GM18909 (cell line): ENCODE measurements at regions not wholly inside any gene's neighbourhood (a gene's known extent, or its start where the extent isn't known, plus 50 kb on each side); places are given as distances from the start of the nearest gene placed in this dataset.
"Not testable (repeated sequence)": the region's sequence is repeated elsewhere in the genome, so short reads cannot be mapped to it uniquely, and the experiment has no call there.

ENCODE experiments used
- ATAC-seq: cut with Tn5 transposase; IDR thresholded peaks from one replicate; pipeline ENCODE4 v1.9.1; 2021; ENCODE audit warnings: mild to moderate bottlenecking; ENCODE audit not compliant: unreplicated experiment, poor library complexity

DNA sequence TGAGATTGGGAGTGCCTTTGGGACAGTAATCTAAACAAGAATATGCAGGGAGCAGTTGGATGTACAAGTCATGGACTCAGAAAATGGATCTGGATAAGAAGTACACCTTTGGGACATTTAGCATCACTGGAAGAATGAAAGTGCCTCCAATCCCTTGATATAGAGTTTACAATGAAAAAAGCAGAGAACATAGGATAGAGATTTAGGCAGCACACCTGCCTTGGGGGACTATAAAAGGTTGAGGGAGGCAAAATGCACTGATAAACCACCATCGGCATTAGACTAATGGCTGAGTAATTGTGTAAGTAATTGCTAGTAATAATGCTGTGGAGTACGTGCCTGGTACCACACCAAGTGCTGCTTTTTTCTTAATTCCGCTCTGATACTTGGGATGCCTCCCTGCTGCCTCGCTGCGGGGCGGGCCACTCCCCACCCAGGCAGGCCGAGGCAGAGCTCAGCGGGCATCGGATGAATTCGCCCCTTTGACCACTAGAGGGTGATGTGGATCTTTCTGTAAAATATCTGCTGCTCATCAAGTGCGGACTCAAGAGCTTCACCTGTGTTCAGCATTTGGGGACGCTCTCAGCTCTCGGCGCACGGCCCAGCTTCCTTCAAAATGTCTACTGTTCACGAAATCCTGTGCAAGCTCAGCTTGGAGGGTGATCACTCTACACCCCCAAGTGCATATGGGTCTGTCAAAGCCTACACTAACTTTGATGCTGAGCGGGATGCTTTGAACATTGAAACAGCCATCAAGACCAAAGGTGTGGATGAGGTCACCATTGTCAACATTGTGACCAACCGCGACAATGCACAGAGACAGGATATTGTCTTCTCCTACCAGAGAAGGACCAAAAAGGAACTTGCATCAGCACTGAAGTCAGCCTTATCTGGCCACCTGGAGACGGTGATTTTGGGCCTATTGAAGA lies 99.9 kb downstream of the ANKRD18B start:
- ATAC-seq: peak; percentile 85

DNA sequence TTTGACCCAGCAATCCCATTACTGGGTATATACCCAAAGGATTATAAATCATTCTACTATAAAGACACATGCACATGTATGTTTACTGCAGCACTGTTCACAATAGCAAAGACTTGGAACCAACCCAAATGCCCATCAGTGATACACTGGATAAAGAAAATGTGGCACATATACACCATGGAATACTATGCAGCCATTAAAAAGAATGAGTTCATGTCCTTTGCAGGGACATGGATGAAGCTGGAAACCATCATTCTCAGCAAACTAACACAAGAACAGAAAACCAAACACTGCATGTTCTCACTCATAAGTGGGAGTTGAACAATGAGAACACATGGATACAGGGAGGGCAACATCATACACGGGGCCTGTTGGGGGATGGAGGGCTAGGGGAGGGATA lies 104.3 kb downstream of the ANKRD18B start:
- ATAC-seq: not testable (repeated sequence)

GRCh38 chr9:33628865-33629410 lies 104.9 kb downstream of the ANKRD18B start:
- ATAC-seq: no peak

DNA sequence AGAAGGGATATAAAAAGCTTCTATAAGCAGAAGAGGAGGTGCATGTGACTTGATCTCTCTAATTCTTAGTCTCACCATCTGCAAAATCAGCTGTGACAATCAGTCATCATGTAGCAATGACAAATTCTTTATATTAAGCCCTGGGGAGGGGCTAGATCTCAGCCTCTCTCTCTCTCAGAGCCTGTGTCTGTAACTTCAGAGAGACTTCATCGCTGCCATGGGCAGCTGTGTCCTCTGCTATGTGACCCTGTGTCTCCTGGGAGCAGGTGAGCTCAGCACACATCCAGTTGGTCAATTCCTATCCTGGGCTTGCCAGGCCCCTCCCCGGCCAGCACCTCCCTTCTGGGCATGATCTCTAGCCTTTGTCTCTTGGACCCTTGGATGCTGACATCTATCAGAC lies 109.6 kb downstream of the ANKRD18B start:
- no peak for ATAC-seq

- no peak for ATAC-seq
Observed at GRCh38 chr9:33637881-33638280, 113.8 kb downstream of the ANKRD18B start.

DNA sequence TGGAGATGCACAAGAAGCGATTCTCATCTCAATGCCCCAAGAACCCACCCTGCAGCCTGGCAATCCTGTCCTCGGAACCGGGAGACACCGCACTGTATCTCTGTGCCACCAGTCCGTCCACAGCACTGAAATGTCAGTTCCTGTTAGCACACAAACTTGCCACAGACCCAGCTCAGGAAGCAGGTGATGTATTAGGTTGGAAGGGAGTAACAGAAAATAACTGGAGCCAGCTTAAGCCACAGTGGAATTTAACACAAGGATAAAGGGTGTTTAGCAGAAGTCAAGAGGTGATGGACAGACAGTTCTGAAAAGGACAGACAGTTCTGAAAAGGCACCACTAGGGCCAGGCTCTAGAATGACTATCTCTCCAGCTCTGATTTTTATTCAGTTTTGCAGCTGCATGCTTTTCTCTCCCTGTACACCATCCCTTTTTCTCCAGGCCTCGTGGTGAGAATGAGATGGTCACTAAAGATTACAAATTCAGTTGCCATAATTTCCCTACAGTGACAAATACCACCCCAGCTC lies 114.4 kb downstream of the ANKRD18B start:
- no peak for ATAC-seq

DNA sequence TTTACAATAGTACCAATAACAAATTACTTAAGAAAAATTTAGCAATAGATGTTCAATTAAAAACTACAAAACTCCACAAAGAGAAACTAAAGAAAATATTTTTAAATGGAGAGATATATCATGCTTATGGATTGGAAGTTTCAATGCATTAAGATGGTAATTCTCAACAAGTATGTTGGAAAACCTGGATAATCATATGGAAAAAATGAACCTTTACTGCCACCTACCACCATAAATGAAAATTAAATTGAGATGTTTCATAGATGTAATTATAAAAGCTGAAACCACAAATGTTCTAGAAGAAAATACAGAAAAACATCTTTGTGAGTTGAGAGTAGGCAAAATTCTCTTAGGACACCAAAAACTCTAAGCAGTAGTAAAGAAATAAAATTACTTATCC lies 121.7 kb downstream of the ANKRD18B start:
- no peak for ATAC-seq

- no peak for ATAC-seq
Observed at GRCh38 chr9:33649463-33649862, 125.4 kb downstream of the ANKRD18B start.

DNA sequence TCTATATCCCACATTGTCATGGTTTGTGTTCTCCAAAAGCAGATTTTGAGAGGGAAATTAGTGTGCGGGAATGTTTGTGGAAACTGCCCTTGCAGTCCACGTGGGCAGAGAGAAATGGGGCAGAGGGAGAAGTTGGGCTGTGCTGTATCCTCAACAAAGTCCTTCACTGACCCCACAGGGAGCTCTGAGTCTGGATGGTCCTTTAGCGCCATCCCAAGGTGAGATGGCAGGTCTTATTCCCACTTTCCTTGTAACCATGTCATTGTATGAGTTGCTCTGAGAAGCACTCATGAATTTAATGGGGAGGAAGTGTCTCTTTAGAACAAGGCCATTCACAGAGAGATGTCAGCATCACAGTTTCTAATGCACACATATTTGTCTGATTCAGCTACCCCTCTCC lies 127.1 kb downstream of the ANKRD18B start:
- no peak for ATAC-seq

DNA sequence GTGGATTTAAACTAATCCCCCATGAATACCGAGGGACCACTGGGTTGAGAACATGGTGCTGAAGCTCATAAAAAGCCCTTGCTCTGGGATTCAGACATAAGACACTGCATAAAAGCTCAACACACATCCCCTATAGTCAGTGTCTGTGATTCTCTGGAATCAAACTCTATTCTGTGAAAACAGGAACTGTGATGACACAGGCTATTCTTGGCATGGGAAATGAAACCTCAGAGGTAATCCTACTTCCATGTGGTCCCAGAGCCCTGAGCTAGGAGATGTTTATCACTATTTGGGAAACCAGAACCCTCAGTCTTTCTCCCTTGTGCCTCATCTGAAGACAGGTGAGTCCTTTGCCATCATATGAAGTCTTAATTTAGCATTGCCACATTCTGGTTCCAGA lies 135.4 kb upstream of the PRSS3 start:
- no peak for ATAC-seq

- no peak for ATAC-seq
Observed at GRCh38 chr9:33660772-33661171, 134.6 kb upstream of the PRSS3 start.

DNA sequence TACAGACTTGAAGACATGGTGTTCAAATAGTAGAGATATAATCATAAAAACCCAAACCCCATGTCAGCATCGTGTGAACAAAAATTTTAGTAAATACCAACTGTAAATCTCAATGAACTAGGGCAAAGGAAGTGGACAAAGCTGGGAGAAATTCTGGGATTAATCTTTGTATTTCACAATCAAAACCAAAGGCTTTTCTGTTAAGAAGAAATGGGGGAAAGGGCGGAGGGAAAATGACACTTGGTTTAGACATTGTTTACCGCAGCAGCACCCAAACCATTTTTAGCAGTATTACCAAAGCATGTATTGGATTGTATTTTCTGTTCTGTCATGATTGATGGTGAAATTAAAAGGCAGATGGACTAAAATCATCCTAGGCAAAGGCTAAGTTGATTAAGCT lies 134.2 kb upstream of the PRSS3 start:
- no peak for ATAC-seq

DNA sequence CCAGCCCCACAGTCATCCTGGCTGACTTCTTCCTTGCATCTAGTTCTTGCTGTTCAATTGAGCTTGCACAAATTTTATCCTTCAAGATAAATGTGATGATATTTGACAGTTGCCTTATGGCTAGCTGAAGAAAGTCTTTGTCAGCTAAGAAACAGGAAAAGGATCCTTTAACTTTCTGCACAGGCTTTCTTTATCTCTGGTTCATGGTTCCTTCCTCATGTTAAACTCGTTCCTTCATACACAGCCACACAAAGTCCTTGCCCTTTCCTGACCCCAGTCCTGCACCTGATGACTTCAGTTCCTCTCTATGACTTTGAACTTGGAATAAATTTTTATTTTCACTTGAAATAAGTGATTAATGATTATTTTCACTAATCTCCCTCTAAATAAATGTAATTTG lies 132.5 kb upstream of the PRSS3 start:
- ATAC-seq: no peak

DNA sequence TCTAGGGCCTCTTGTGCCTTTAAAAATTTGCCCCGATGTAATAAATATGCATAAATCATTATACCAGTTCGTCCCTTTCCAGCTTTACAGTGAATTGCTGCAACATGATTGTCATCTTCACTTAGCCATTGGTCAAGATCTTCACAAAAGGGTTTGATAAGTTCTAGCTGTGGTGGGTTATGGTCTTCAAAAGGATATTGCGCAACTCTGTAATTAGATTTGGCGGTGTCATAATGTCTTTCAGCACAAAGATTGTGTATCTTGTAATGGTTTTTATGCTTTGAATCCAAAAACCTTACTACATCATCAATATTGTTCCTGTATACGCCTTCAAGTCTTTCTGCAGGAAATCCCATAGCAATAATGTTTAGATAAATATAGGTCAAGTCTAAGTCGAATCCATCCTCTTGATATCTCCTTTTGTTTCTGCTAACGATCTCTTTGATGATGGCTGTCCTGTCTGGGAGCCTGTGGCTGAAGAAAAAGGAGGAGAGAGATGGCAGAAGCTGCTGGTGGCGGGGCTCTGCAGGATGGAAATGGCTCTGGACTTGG lies 119.1 kb upstream of the PRSS3 start:
- ATAC-seq: not testable (repeated sequence)

DNA sequence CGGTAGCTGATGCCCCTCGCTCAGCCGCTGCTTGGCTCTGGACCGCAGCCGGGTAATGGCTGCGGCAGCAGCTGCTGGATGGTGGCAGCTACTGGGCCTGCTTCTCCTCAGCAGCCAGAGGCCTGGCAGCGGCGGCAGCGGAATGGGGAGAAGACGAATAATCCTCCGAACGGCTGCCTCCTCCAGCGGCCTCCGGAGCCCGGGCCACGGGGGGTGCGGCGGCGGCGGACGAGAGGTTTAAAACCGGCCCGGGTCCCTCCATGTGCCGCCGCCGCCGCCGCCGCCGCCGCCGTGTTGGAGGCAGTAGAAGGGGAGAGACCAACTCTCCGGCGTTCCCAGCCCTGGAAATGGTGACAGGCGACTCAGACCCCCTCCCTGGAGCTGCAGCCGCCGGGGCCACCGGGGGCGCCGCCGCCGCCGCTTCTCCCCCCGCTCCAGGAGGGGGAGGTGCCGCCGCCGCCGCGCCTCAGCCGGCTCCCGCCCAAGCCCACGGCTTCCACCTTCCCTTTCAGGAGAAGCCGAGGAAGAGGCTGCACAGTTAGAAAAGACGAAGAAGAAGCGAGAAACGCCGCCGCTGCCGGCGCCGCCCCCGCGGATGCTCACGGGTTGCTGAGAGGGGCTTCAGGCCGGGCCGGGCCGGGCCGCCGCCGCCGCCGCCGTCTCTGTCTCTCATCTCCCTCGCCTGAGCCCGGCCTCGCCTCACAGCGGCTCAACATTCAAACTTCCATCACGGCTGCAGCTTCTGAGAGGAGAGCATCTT lies 118.4 kb upstream of the PRSS3 start:
- ATAC-seq: no peak

GRCh38 chr9:33677506-33677809 lies 117.9 kb upstream of the PRSS3 start:
- no peak for ATAC-seq

- no peak for ATAC-seq
Observed at GRCh38 chr9:33677961-33678360, 117.4 kb upstream of the PRSS3 start.

DNA sequence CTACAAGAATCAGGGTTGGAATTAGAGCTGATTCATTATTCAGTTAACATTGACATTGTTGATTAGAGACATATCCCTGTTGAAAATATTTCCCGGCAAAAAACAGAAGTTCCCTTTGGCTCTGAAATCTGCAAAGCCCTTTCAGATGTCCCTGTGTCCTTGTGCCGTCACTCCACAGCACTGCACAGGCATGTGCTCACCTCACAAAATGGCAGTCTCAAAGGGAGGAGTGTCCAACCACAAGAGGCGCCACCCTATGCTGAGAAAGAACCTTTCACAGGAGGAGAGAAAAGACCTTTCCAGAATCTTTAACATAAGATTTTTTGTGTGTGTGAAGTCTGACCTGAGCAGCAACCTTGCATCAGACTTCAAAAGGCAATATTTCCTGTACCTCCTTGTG lies 112.8 kb upstream of the PRSS3 start:
- ATAC-seq: no peak

- ATAC-seq: no peak
Observed at GRCh38 chr9:33684831-33685230, 110.5 kb upstream of the PRSS3 start.

GRCh38 chr9:33686942-33687341 lies 108.4 kb upstream of the PRSS3 start:
- ATAC-seq: no peak

GRCh38 chr9:33687779-33688178 lies 107.6 kb upstream of the PRSS3 start:
- no peak for ATAC-seq
